ENCODE measurements at regions not wholly inside any gene's neighbourhood (a gene's known extent, or its start where the extent isn't known, plus 50 kb on each side); places are given as distances from the start of the nearest gene placed in this dataset.

GRCh38 chr13:90401150-90401549, 946.3 kb upstream of the MIR17HG start:
- TF ChIP-seq CTCF (IDR thresholded peaks at IDR 0.05), result no peak
- no peak for TF ChIP-seq NFE2L2 (conservative IDR thresholded peaks at IDR 0.05; ENCODE audit: low read length)
